Peyer's patch (tissue), 4 donors: ENCODE measurements at regions not wholly inside any gene's neighbourhood (a gene's known extent, or its start where the extent isn't known, plus 50 kb on each side); places are given as distances from the start of the nearest gene placed in this dataset.

Source experiments
- POLR2A ChIP-seq, 2 donors: fragments of 450-650 bp; IDR thresholded peaks; one replicate each; pipeline ENCODE4 v1.5.1; 2017; ENCODE audit warnings: antibody characterized with exemption in 2 of 2, mild to moderate bottlenecking in 2 of 2, moderate library complexity in 2 of 2
- TF ChIP-seq, protein P1 (sequence below), 6 experiments: fragments of 450-650 bp in 4 of 6; fragments of 200-600 bp in 2 of 6; sonication (generic) in 1 of 6; IDR thresholded peaks; one replicate each; pipeline ENCODE4 v1.5.1; 2017 to 2019; ENCODE audit warnings: antibody characterized with exemption in 6 of 6, mild to moderate bottlenecking in 3 of 6, moderate library complexity in 1 of 6

DNA sequence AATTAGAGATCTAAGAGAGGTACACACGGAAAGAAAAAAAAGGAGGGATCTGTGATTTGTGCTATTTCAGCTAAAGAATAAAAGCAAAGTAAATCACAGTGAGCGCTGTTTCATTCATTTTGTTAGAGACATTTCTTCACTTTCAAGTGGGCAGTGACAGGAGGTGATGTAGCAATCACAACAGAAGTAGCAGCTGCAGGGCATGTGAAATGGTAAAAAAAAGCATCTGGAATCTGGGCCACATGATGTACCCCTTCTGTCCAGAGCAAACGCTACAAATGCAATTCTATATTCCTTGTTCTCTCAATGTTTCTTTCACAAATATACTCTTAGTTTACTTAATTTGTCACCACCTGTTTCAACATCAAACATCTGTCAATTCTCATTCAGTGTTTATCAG, 786.5 kb downstream of the LRRIQ3 start:
- no peak for TF ChIP-seq POLR2A (IDR thresholded peaks at IDR 0.05)
- TF ChIP-seq, protein P1, sequence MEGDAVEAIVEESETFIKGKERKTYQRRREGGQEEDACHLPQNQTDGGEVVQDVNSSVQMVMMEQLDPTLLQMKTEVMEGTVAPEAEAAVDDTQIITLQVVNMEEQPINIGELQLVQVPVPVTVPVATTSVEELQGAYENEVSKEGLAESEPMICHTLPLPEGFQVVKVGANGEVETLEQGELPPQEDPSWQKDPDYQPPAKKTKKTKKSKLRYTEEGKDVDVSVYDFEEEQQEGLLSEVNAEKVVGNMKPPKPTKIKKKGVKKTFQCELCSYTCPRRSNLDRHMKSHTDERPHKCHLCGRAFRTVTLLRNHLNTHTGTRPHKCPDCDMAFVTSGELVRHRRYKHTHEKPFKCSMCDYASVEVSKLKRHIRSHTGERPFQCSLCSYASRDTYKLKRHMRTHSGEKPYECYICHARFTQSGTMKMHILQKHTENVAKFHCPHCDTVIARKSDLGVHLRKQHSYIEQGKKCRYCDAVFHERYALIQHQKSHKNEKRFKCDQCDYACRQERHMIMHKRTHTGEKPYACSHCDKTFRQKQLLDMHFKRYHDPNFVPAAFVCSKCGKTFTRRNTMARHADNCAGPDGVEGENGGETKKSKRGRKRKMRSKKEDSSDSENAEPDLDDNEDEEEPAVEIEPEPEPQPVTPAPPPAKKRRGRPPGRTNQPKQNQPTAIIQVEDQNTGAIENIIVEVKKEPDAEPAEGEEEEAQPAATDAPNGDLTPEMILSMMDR (IDR thresholded peaks at IDR 0.05): no peak
